Activated naive CD4-positive, alpha-beta T cell treated with anti-CD3 and anti-CD28 coated beads, Interleukin-2, amount 50 U/mL, for 72 hours (primary cell): ENCODE measurements at regions not wholly inside any gene's neighbourhood (a gene's known extent, or its start where the extent isn't known, plus 50 kb on each side); places are given as distances from the start of the nearest gene placed in this dataset.
"Not testable (repeated sequence)": the region's sequence is repeated elsewhere in the genome, so short reads cannot be mapped to it uniquely, and the experiment has no call there.

Source experiments
- ATAC-seq, 2 donors: fragments of 150-1000 bp; cut with Tn5 transposase; 2 replicates each; pipeline ENCODE4 v1.10.0; 2021; ENCODE audit warnings: mild to moderate bottlenecking in 2 of 2, moderate library complexity in 2 of 2
- DNase-seq, 2 donors: peaks; one replicate each; pipeline ENCODE4 v3.0.0; 2021 to 2022; ENCODE audit warnings: low spot score in 2 of 2
- H3K27ac Mint-ChIP-seq, 2 donors: one replicate each; pipeline ENCODE4 v1.8.0; 2022; ENCODE audit warnings: mild to moderate bottlenecking in 2 of 2, mixed read lengths in 2 of 2
- H3K36me3 Mint-ChIP-seq, 2 donors: one replicate each; pipeline ENCODE4 v1.8.0; 2022; ENCODE audit warnings: mixed read lengths in 2 of 2
- H3K9me3 Mint-ChIP-seq, 2 donors: one replicate each; pipeline ENCODE4 v1.8.0; 2022; ENCODE audit warnings: mixed read lengths in 2 of 2

GRCh38 chr3:71968544-71968943 lies 183.6 kb upstream of the PROK2 start:
- H3K9me3 Mint-ChIP-seq, result peaks cover 0 to 14% of the 10 kb centered on the region in 2 donors
- no peak for ATAC-seq
- no peak for DNase-seq
- H3K27ac Mint-ChIP-seq, result no peak overlapping the region
- H3K36me3 Mint-ChIP-seq, result peaks cover 0 to 27% of the 10 kb centered on the region in 2 donors

DNA sequence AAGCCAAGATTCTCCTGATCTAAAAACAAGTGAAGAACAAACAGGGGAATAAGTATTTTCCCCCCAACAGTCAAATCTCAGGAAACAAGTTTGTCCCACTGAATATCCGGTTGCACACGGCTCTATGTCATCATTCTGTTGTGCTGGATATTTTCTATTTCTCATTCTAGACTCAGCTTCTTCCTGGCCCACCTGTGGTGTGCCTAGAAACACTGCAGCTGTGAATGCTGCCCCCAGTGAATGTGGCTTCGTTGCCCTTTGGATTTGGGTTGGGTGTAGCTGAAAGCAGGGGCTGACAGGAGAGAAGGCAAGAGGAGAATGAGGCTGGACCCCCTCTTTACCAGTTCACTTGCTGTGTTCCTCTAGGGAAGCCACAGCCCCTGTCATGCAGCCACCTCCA lies 181.2 kb upstream of the PROK2 start:
- no peak overlapping the region for H3K27ac Mint-ChIP-seq
- H3K36me3 Mint-ChIP-seq, result peaks cover 0 to 15% of the 10 kb centered on the region in 2 donors
- DNase-seq (no peak), ATAC-seq (no peak)
- peaks cover 0 to 9% of the 10 kb centered on the region in 2 donors for H3K9me3 Mint-ChIP-seq

GRCh38 chr3:71964170-71964569 lies 179.2 kb upstream of the PROK2 start:
- no peak overlapping the region for H3K27ac Mint-ChIP-seq
- ATAC-seq (no peak), DNase-seq (no peak)
- H3K36me3 Mint-ChIP-seq, result peaks cover 0 to 15% of the 10 kb centered on the region in 2 donors
- H3K9me3 Mint-ChIP-seq, result peaks cover 0 to 9% of the 10 kb centered on the region in 2 donors

DNA sequence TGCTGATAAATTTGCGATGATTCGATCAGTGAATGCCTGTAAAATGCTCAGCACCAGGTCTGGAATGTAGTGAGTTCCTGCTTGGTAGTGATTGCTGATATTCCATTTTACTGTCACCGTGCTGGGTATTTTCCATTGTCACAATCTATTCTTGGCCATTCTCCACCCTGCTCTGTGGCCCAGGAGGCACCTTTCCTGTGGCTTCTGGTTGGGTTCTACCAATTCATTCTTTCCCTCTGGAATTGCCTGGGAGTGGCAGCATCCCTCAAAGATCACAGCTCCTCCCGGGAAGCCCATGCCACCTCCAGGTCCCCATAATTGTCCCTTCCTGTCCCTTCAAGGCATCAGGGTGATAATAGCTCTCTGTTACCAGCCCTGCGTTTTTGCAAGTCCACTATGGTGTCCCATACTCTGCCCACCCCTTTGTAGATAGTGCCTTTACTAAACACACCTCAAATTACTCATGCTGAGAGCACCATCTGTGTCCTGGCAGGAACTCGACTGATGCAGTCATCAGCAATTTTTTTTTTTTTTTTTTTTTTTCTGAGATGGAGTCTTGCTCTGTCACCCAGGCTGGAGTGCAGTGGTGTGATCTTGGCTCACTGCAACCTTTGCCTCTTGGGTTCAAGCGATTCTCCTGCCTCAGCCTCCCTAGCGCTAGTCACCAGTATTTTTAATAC lies 177.8 kb upstream of the PROK2 start:
- peaks cover 0 to 9% of the 10 kb centered on the region in 2 donors for H3K9me3 Mint-ChIP-seq
- DNase-seq (no peak), ATAC-seq (peak in 1 of 2 donors; percentile 69)
- peak overlapping the region in 1 of 2 donors; percentile 15 for H3K27ac Mint-ChIP-seq
- peaks cover 0 to 15% of the 10 kb centered on the region in 2 donors for H3K36me3 Mint-ChIP-seq

DNA sequence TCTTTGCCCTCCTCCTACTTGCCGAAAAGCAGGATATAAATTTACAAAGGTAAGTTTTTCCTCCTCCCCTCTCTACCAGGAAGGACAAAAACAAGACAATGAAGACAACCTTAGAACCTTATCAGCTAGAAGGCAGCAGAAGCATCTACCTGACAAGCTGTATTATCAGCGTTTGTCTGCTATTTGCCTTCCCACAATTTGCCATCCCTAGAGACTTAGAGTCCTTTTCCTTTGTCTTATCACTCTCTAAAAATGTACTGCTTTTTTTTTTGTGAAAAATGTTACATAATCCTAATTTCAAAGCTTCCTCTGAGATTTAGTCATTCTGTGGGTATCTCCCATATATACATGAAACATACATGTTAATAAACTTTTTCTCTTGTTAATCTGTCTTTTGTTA lies 176.9 kb upstream of the PROK2 start:
- Mint-ChIP-seq H3K27ac (no peak overlapping the region), H3K36me3 (peaks cover 0 to 19% of the 10 kb centered on the region in 2 donors), H3K9me3 (peaks cover 0 to 7% of the 10 kb centered on the region in 2 donors)
- no peak for DNase-seq
- no peak for ATAC-seq

GRCh38 chr3:71961378-71961777 lies 176.4 kb upstream of the PROK2 start:
- Mint-ChIP-seq H3K27ac (no peak overlapping the region), H3K36me3 (peaks cover 0 to 14% of the 10 kb centered on the region in 2 donors), H3K9me3 (peaks cover 0 to 2% of the 10 kb centered on the region in 2 donors)
- ATAC-seq (no peak), DNase-seq (no peak)

DNA sequence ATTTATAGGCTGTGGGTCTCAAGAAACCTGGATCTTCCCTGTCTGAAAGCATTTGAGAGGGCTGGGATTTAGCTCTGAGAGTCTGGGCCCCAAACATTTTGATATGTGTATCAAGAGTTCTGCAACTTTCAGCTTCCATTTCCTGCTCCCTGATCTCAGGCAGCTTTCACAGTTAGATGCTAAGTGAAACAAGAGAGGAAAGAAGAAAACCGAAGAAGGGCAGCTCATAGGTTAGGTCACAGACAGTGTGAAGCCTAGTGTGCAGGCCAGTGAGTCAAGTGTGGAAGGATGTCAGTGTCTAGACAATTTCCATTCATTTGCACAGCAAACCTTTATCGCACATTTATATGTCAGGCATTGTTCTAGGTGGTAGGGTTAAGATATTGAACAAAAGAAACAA lies 173.6 kb upstream of the PROK2 start:
- H3K9me3 Mint-ChIP-seq, result no peaks in the 10 kb centered on the region
- peaks cover 0 to 6% of the 10 kb centered on the region in 2 donors for H3K36me3 Mint-ChIP-seq
- peak; percentile 78 to 85 for ATAC-seq
- no peak overlapping the region for H3K27ac Mint-ChIP-seq
- no peak for DNase-seq

GRCh38 chr3:71956716-71957115 lies 171.8 kb upstream of the PROK2 start:
- ATAC-seq, result no peak
- no peaks in the 10 kb centered on the region for H3K9me3 Mint-ChIP-seq
- no peak for DNase-seq
- peaks cover 0 to 6% of the 10 kb centered on the region in 2 donors for H3K36me3 Mint-ChIP-seq
- H3K27ac Mint-ChIP-seq, result peak overlapping the region in 1 of 2 donors; percentile 19

DNA sequence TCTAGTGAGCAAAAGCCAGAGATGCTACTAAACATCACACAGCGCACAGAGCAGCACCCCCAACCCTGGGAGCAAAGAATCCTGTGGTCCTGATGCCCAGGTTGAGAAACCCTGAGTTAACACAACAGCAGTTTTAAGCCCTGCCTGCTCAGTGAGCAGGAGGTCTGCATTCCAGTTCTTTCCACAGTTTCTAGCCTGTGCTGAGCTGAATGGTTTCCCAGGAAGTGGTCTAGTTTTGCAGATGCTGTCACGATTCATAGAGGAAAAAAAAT lies 171.1 kb upstream of the PROK2 start:
- ATAC-seq, result peak; percentile 2 to 32
- DNase-seq, result no peak
- H3K9me3 Mint-ChIP-seq, result no peaks in the 10 kb centered on the region
- H3K27ac Mint-ChIP-seq, result peak overlapping the region in 1 of 2 donors; percentile 83
- H3K36me3 Mint-ChIP-seq, result peaks cover 0 to 6% of the 10 kb centered on the region in 2 donors

GRCh38 chr3:71955240-71956068 lies 170.5 kb upstream of the PROK2 start:
- ATAC-seq, result peak; percentile 79 to 82
- peak in 1 of 2 donors; percentile 34 for DNase-seq
- no peaks in the 10 kb centered on the region for H3K9me3 Mint-ChIP-seq
- peaks cover 0 to 6% of the 10 kb centered on the region in 2 donors for H3K36me3 Mint-ChIP-seq
- peak overlapping the region in 1 of 2 donors; percentile 83 for H3K27ac Mint-ChIP-seq

DNA sequence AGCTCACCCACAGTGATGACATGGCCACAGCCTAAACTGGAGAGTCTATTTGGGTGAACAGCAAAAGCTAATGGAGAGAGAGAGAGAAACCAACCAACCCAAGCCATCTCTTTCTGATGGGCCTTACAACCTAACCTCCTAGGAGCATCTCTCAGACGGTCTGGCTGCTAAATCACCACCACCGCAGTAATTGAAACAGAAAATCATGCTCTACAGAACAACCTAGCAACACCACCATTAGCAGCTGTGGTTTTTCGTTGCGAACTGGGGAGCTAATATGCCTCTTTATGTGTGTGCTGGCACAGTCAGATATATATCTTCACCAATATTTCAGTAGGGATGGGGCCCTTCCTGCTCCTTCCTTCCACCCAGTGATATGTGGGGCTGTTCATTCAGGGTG lies 166.9 kb upstream of the PROK2 start:
- H3K9me3 Mint-ChIP-seq, result no peaks in the 10 kb centered on the region
- H3K36me3 Mint-ChIP-seq, result no peaks in the 10 kb centered on the region
- H3K27ac Mint-ChIP-seq, result no peak overlapping the region
- DNase-seq (no peak), ATAC-seq (no peak)

GRCh38 chr3:71951361-71951760 lies 166.4 kb upstream of the PROK2 start:
- H3K9me3 Mint-ChIP-seq, result no peaks in the 10 kb centered on the region
- no peak overlapping the region for H3K27ac Mint-ChIP-seq
- DNase-seq (no peak), ATAC-seq (no peak)
- H3K36me3 Mint-ChIP-seq, result no peaks in the 10 kb centered on the region

DNA sequence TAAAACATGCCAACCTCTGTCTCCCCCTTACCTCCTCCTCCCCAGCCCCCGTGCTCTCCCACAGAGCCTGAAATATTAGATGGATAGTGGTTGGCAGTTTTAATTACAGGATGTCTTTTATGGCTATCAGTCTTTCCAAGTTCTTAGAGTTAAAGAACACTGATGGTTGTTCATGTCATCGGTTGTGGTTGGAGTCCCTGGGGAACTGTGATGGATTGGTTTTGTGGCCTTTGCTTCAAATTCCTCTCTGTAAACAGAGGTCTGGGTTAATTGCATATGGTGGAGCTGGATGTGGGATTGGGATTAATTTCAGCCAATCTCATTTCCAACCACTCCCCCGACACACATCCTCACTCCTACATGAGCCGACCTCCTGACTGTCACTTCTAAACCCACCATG lies 164.5 kb upstream of the PROK2 start:
- H3K27ac Mint-ChIP-seq, result no peak overlapping the region
- DNase-seq (no peak), ATAC-seq (no peak)
- peaks cover 0 to 3% of the 10 kb centered on the region in 2 donors for H3K9me3 Mint-ChIP-seq
- no peaks in the 10 kb centered on the region for H3K36me3 Mint-ChIP-seq

- H3K9me3 Mint-ChIP-seq, result peaks cover 0 to 3% of the 10 kb centered on the region in 2 donors
- DNase-seq (no peak), ATAC-seq (no peak)
- H3K27ac Mint-ChIP-seq, result no peak overlapping the region
- H3K36me3 Mint-ChIP-seq, result no peaks in the 10 kb centered on the region
These were observed 159.6 kb upstream of the PROK2 start for GRCh38 chr3:71944482-71945065.

GRCh38 chr3:71942432-71943187 lies 157.7 kb upstream of the PROK2 start:
- DNase-seq (no peak), ATAC-seq (no peak)
- no peaks in the 10 kb centered on the region for H3K36me3 Mint-ChIP-seq
- peak overlapping the region in 1 of 2 donors; percentile 81 for H3K27ac Mint-ChIP-seq
- peaks cover 0 to 3% of the 10 kb centered on the region in 2 donors for H3K9me3 Mint-ChIP-seq

DNA sequence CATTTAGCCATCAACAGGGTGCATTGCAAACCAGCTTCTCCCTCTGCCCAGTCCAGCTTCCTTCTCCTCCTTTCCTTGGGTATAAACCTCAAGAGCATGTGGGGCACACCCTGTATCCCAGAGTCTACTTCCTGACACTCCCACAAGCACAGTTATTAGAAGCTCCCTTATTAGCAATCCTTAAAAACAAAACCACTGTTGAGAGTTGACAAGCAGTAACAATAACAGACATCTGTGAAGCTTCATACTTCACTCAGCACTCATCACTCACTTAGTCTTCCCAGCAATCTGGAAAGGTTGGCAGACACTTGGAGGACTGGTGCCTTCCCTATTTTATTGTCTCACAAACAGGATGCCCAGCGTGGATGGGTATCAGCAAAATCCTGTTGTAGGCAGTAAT lies 155.5 kb upstream of the PROK2 start:
- no peak overlapping the region for H3K27ac Mint-ChIP-seq

DNA sequence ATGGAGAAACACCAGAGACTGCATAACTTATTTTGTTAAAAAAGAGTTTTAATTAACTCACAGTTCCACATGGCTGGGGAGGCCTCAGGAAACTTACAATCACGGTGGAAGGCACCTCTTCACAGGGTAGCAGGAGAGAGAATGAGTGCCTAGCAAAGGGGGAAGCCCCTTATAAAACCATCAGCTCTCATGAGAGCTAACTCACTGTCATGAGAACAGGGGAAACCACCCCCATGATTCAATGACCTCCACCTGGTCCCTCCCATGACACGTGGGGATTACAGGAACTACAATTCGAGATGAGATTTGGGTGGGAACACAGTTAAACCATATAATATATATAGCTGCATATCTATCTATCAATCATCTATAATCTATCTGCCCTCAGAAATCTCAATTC lies 153.1 kb upstream of the PROK2 start:
- not testable (repeated sequence) for H3K9me3 Mint-ChIP-seq, H3K27ac Mint-ChIP-seq, DNase-seq, H3K36me3 Mint-ChIP-seq
- peak in 1 of 2 donors; percentile 84 for ATAC-seq

More for the DNA sequence above, 155.5 kb upstream of the PROK2 start:
- Mint-ChIP-seq H3K36me3 (no peaks in the 10 kb centered on the region), H3K9me3 (peaks cover 0 to 3% of the 10 kb centered on the region in 2 donors)
- no peak for ATAC-seq
- no peak for DNase-seq
